Neural cell (in vitro differentiated cells): ENCODE measurements at regions not wholly inside any gene's neighbourhood (a gene's known extent, or its start where the extent isn't known, plus 50 kb on each side); places are given as distances from the start of the nearest gene placed in this dataset.

Experiments
- H2AFZ ChIP-seq: fragments of 200-600, 300-800 bp; sonication (generic), shearing (Covaris generic); 2 replicates; pipeline ENCODE4 v1.6.0; 2014; ENCODE audit warnings: low read depth, mild to moderate bottlenecking, antibody characterized with exemption, low read length, moderate library complexity
- H3F3A ChIP-seq: fragments of 200-600 bp; shearing (Covaris generic); 2 replicates; pipeline ENCODE4 v1.6.1; 2016; ENCODE audit warnings: mild to moderate bottlenecking, moderate library complexity, mixed read lengths, antibody characterized with exemption, low read length; ENCODE audit not compliant: insufficient read depth, poor library complexity, severe bottlenecking
- H3K27ac ChIP-seq: fragments of 200-600, 300-800 bp; sonication (generic), shearing (Covaris generic); 2 replicates; pipeline ENCODE4 v1.5.1; 2014; ENCODE audit warnings: mild to moderate bottlenecking, low read length, moderate library complexity
- H3K27me3 ChIP-seq: fragments of 300-800, 200-600 bp; sonication (generic), shearing (Covaris generic); 2 replicates; pipeline ENCODE4 v1.6.0; 2014; ENCODE audit warnings: mild to moderate bottlenecking, low read depth, low read length, moderate library complexity; ENCODE audit not compliant: insufficient read depth
- H3K36me3 ChIP-seq: fragments of 300-800, 200-600 bp; sonication (generic), shearing (Covaris generic); 2 replicates; pipeline ENCODE4 v1.5.1; 2014; ENCODE audit warnings: mild to moderate bottlenecking, antibody characterized with exemption, low read length, moderate library complexity; ENCODE audit not compliant: insufficient read depth
- H3K4me2 ChIP-seq: fragments of 300-800, 200-600 bp; sonication (generic), shearing (Covaris generic); 2 replicates; pipeline ENCODE4 v1.6.0; 2014; ENCODE audit warnings: mild to moderate bottlenecking, low read length
- H3K4me3 ChIP-seq: fragments of 300-800, 200-600 bp; sonication (generic), shearing (Covaris generic); 2 replicates; pipeline ENCODE4 v1.5.1; 2014; ENCODE audit warnings: mild to moderate bottlenecking, low read length, moderate library complexity
- H3K79me2 ChIP-seq: fragments of 200-600 bp; shearing (Covaris generic); replicated peaks from 2 replicates; pipeline ENCODE4 v1.6.0; 2014; ENCODE audit warnings: mild to moderate bottlenecking, low read length, moderate library complexity; ENCODE audit not compliant: insufficient read depth
- H3K9ac ChIP-seq: fragments of 300-800, 200-600 bp; sonication (generic), shearing (Covaris generic); 2 replicates; pipeline ENCODE4 v1.6.1; 2016; ENCODE audit warnings: mild to moderate bottlenecking, low read length, mixed read lengths
- H3K9me2 ChIP-seq: fragments of 200-600 bp; shearing (Covaris generic); 2 replicates; pipeline ENCODE4 v1.6.1; 2016; ENCODE audit warnings: mild to moderate bottlenecking, low read length, mixed read lengths; ENCODE audit not compliant: insufficient read depth
- H3K9me3 ChIP-seq: fragments of 200-600, 300-800 bp; sonication (generic), shearing (Covaris generic); 2 replicates; pipeline ENCODE4 v1.6.1; 2016; ENCODE audit warnings: mild to moderate bottlenecking, mixed run types, low read length, moderate library complexity, mixed read lengths
- H4K20me1 ChIP-seq: fragments of 200-600 bp; shearing (Covaris generic); 2 replicates; pipeline ENCODE4 v1.6.1; 2016; ENCODE audit warnings: mild to moderate bottlenecking, mixed run types; ENCODE audit not compliant: insufficient read depth
- CTCF ChIP-seq: fragments of 450-650 bp; IDR thresholded peaks from 2 replicates; pipeline ENCODE4 v1.5.1; 2014; ENCODE audit warnings: antibody characterized with exemption, mild to moderate bottlenecking, moderate library complexity; ENCODE audit not compliant: poor library complexity, severe bottlenecking
- EP300 ChIP-seq: fragments of 450-650 bp; conservative IDR thresholded peaks from 2 replicates; pipeline ENCODE4 v1.6.1; 2014; ENCODE audit warnings: antibody characterized with exemption, mild to moderate bottlenecking, moderate library complexity; ENCODE audit not compliant: poor library complexity, severe bottlenecking
- EZH2 ChIP-seq: fragments of 200-600, 300-800 bp; shearing (Covaris generic), sonication (generic); IDR thresholded peaks from 2 replicates; pipeline ENCODE4 v1.6.1; 2014; ENCODE audit warnings: antibody characterized with exemption, low read length, borderline replicate concordance, mild to moderate bottlenecking; ENCODE audit not compliant: insufficient read depth, poor library complexity, severe bottlenecking
- MXI1 ChIP-seq: fragments of 450-650 bp; conservative IDR thresholded peaks from 2 replicates; pipeline ENCODE4 v1.6.1; 2014; ENCODE audit warnings: antibody characterized with exemption, mild to moderate bottlenecking; ENCODE audit not compliant: poor library complexity, severe bottlenecking
- POLR2AphosphoS5 ChIP-seq: IDR thresholded peaks from 2 replicates; pipeline ENCODE4 v1.6.1; 2012
- RAD21 ChIP-seq: fragments of 450-650 bp; conservative IDR thresholded peaks from 2 replicates; pipeline ENCODE4 v1.6.1; 2014; ENCODE audit warnings: antibody characterized with exemption, mild to moderate bottlenecking, moderate library complexity
- REST ChIP-seq: IDR thresholded peaks from 2 replicates; pipeline ENCODE4 v1.6.1; 2012; ENCODE audit warnings: borderline replicate concordance
- SMC3 ChIP-seq: fragments of 450-650 bp; conservative IDR thresholded peaks from 2 replicates; pipeline ENCODE4 v1.6.1; 2014; ENCODE audit warnings: antibody characterized with exemption, mild to moderate bottlenecking, moderate library complexity; ENCODE audit not compliant: poor library complexity
- TAF1 ChIP-seq: IDR thresholded peaks from 2 replicates; pipeline ENCODE4 v1.6.1; 2012; ENCODE audit warnings: low read depth

GRCh38 chrX:139246295-139246694 lies 284.2 kb upstream of the F9 start:
- Histone ChIP-seq H3K9me3 (no peaks in the 10 kb centered on the region), H3K4me2 (no peak overlapping the region), H3F3A (no peaks in the 10 kb centered on the region), H4K20me1 (no peaks in the 10 kb centered on the region), H3K9ac (no peak overlapping the region), H3K9me2 (no peaks in the 10 kb centered on the region), H3K36me3 (no peaks in the 10 kb centered on the region), H3K4me3 (no peak overlapping the region), H3K27ac (no peak overlapping the region), H2AFZ (no peak overlapping the region), H3K79me2 (no peaks in the 10 kb centered on the region), H3K27me3 (no peaks in the 10 kb centered on the region)
- TF ChIP-seq SMC3 (no peak), RAD21 (no peak), REST (no peak), POLR2AphosphoS5 (no peak), MXI1 (no peak), EP300 (no peak), CTCF (no peak), TAF1 (no peak), EZH2 (no peak)

- TF ChIP-seq REST (no peak), EZH2 (no peak), CTCF (no peak), MXI1 (no peak), EP300 (no peak)
- no peaks in the 10 kb centered on the region for H3K9me2 ChIP-seq
- H3K27ac ChIP-seq: no peak overlapping the region
- no peak overlapping the region for H2AFZ ChIP-seq
- H3K27me3 ChIP-seq: no peaks in the 10 kb centered on the region
- no peaks in the 10 kb centered on the region for H3K79me2 ChIP-seq
- no peaks in the 10 kb centered on the region for H3K36me3 ChIP-seq
- H3K9me3 ChIP-seq: no peaks in the 10 kb centered on the region
- H3K4me2 ChIP-seq: no peak overlapping the region
- no peak overlapping the region for H3K4me3 ChIP-seq
- no peaks in the 10 kb centered on the region for H4K20me1 ChIP-seq
- H3K9ac ChIP-seq: no peak overlapping the region
- H3F3A ChIP-seq: no peaks in the 10 kb centered on the region
These were observed 293.4 kb upstream of the F9 start for GRCh38 chrX:139237141-139237540.
